HG02885 (cell line): ENCODE measurements at regions not wholly inside any gene's neighbourhood (a gene's known extent, or its start where the extent isn't known, plus 50 kb on each side); places are given as distances from the start of the nearest gene placed in this dataset.

ENCODE experiments used
- ATAC-seq: cut with Tn5 transposase; IDR thresholded peaks from one replicate; pipeline ENCODE4 v1.9.1; 2021; ENCODE audit warnings: mild to moderate bottlenecking; ENCODE audit not compliant: unreplicated experiment, poor library complexity

DNA sequence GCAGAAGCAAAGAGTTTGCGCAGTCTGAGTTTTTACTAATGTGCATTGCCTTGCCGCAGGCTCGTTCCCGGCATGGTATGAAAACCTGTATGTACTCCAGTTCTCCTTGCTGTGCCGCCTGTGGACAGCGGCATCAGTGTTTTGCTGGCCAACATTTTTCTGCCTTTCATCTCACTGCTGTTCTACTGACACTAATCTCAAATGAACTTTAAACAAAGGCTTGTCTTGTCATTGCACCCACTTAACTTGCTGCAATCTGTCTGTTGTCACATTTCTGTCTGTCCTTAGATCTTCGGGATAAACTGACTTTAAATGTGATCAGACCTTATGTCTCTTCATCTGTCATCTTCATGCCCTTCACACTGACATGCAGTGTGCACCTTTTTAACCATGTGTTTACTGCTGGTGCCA, 71.7 kb upstream of the ZNRF2 start:
- no peak for ATAC-seq

DNA sequence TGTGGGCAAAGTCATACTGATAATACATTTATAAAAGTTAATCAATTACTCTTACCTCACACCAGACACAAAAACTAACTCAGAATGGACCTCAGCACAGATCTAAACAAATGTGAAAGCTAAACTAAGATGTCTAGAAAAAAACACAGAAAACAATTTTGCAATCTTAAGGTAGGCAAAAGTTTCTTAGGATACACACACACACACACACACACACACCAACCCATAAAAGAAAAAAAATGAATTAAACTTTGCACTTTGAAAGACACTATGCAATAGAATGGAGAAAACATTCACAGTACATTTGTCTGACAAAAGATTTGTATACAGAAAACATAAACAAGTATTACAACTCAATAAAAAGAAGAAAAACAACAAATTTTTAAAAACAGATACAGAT, 70.8 kb upstream of the ZNRF2 start:
- no peak for ATAC-seq

DNA sequence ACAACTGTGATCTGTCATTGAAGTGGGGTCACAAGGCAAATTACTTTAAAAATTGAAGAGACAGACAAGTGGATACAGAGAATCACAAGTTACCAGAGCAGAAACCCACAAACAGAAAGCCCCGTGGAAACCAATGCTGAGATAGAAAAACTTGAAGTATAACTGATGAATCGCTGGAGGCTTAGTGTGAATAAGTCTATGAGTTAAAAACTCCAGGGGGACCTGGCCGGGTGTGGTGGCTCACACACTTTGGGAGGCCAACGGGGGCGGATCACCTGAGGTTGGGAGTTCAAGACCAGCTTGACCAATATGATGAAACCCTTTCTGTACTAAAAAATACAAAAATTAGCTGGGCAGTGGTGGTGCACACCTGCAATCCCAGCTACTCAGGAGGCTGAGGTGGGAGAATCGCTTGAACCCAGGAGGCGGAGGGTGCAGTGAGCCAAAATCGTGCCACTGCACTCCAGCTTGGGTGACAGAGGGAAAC, 69.7 kb upstream of the ZNRF2 start:
- ATAC-seq, result peak; percentile 59

DNA sequence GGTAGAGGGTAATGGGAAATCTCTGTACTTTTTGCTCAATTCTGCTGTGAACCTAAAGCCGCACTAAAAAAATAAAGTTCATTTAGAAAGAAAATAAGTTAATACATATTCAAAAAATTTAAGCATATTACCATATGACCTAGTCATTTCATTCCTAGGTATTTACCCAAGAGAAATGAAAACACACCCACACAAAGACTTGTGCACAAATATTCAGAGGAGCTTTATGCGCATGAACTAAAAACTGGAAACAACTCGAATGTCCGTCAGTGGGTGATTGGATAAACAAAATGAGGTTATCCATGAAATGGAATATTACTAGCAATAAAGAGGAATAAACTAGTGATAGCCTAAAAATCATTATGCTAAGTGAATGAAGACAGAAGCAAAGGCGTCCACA, 62.6 kb upstream of the ZNRF2 start:
- ATAC-seq, result no peak

DNA sequence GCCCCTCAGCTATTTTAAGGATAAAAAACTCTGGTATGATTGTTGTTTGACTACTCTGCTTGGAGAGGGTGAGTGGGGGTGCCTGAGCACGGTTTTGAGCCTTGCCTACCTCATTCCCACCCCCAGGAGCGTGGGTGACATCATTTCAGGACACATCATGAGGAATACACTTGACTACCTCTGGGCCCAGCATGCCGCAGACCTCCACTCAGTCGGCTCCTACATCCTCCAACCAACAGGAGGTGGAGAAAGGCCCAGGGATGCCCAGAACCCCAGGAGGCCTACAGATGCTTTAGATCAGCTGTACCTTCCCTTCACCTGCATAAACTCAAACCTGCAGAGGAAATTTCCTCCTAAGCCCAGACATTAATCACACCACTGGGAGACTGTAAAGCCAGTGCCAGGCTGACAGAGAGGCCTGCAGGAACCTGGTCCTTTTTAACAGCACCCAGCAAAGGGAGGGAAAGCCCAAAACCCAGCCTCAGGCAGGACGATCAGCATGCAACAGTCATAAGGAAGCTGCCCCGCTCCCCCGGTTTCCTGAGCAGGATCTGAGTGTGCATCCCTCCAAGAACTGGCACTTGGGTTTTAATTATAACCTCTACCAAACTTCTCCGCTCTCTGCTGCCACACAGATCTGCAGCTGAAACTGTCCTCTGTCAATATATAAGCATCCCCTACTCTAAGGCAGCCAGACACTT, 61.7 kb upstream of the ZNRF2 start:
- ATAC-seq, result no peak

DNA sequence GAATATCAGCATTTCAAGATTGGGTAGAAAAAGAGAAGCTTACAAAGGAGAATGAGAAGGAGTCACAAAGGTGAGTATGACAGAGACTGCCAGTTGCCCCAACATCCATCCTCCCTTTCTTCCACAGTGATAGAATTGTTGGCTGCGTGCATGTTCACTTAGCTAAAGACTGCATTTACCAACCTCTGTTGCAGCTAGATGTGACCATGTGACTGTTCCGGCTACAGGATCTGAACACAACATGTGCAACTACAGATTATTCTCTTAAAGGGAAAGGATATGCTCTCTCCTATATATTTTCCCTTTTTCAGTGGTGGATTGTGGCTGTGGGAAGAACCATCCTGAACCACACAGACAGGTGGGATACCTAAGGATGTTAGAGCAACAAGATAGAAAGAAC, 60.5 kb upstream of the ZNRF2 start:
- ATAC-seq, result no peak

DNA sequence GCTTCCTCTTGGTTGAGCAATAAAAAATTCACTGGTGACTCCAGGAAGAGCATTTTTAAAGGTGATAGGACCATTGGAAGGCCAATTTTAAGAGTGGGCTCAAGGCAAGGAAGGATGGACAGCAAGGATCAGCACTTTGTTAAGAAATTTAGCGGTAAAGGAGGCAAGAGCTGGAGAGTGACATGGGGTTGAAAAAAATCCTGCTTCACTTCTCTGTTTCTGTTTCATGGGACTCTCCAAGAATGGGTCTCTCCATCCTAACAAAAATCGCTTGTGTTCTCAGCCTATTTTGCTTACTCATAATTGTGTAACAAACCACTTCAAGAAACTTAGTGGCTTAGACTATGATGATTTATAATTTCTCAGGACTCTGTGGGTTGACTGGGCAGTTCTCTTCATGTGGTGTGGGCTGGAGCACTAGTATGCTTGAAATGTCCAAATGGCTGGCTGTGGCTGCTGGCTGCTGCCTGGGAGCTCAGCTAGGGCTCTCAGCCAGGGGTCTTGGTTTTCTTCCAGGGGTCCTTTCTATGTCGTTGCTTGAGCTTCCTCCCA, 59.8 kb upstream of the ZNRF2 start:
- ATAC-seq, result peak; percentile 65

DNA sequence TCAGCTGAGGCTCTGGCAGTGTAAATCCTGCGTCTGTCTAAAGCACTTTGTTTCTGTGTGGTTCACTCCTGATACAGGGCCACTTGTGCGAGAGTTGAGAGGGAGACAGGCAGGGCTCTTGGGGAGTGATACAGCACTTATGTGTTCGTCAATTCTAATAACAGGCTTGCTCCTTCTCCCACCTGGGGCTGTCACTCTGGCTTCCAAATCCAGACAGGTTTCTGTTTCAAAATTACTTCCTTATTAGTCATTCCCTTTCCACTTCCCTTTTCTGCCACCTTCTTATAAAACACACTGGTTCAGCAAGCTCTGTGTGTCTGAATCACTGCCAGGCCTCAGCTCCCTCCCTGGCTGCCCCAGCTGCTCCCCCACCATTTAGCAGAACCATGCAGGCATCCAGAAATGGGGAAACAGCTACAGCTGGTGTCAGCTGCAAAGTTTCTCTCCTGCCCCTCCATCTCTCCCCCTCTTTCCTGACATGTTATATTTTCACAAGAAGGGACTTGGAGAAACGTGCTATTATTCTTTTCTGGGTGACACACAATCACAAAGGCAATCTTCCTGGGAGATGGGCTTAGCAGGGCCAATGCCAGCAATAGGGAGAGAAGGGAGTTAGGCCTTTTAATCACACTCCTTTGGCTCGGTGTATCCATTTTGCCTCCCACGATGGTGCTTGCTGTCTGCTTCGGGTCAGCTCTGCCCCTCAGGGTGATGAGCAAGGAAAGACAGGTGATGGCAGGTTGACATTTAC, 58.4 kb upstream of the ZNRF2 start:
- ATAC-seq, result peak; percentile 70

DNA sequence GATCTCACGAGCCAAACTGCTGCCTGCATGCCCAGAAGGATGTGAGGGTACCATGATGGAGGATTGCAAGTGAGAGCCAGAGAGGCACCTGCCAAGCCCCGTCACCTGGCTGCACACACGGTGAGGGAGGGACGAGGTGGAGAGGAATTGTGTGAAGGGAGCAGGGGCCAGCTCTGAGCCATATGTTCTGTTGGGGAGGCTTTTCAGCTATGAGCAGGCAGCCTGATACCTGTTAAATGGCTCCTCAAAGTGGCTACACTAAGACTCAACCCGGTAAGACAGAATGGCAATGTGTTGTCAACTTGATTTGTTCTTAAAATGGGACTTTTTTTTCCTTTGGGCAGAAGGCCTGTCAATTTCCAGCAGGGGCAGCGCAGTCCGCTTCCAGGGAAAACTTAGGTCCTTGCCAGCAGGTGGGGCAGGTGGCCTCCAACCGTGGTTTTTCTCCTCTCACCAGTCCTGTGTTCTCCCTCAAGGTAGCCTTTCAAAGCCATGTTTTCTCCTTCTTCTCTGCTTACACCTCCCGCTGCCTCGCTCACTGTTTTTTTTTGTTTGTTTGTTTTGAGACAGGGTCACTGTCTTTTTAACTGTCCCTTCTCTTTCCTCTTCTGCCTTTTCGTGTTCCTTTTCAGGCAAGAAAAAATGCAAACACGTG, 57.7 kb upstream of the ZNRF2 start:
- ATAC-seq, result no peak

DNA sequence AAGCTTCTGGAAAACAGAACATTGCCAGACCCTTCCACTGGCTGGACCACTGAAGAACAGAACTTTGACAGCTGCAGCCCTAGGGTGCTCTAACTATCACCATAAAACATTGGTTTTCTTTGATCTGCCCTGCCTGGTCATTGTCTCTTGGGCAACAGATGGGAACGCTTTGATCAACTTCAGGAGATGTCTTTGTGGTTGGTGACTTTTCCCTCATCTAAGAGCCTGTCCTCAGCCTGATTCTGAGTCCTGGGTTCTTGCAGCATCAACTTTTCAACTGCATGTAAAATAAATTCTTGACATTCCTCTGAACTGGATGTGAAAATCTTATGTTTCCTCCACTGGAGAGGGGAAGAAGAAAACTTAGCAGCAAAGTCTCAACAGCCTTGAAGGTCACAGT, 53.1 kb upstream of the ZNRF2 start:
- no peak for ATAC-seq

DNA sequence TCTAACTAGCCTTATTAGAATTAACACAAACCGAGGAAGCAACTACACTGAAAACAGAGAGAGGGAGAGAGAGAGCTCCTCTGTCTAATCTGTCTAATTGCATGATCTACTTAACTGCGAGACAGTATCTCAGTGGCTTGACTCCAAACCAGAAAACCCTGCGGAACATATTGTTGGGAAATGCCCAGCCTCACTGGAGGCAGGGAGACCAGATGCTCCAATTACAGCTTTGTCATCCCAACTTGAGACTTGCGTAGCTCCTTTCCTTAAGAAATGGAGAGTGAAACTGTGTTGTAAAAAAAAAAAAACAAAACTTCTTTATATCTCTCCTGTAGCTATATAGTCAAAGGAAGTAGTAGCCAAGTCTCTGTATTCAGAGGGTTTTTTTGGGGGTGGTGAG, 52.0 kb upstream of the ZNRF2 start:
- no peak for ATAC-seq
